NCI-H128 (cell line): ENCODE measurements at regions not wholly inside any gene's neighbourhood (a gene's known extent, or its start where the extent isn't known, plus 50 kb on each side); places are given as distances from the start of the nearest gene placed in this dataset.
"Not testable (repeated sequence)": the region's sequence is repeated elsewhere in the genome, so short reads cannot be mapped to it uniquely, and the experiment has no call there.

Experiments used
- DNase-seq: peaks from one replicate; lab custom pipeline; 2025; ENCODE audit not compliant: unreplicated experiment; lab: John Stamatoyannopoulos, UW

DNA sequence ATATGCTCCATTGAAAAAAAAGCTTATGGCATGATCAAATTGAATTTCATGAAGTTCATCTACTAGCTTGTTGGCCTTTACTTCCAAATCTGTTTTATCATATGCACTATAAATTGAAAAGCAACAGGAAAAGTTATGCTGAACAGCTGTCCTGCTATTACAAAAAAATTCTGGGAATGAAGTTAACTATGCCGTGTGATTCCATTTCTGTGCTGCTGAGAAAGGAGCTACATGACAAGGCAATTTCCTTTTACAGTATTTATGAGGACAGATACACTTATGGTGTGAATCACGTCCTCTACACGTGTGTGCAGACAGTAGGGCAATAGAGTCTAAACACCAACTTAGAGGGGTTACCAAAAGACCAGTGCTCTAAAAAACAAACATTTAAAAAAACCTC lies 426.5 kb upstream of the AKR1E2 start:
- DNase-seq: no peak

DNA sequence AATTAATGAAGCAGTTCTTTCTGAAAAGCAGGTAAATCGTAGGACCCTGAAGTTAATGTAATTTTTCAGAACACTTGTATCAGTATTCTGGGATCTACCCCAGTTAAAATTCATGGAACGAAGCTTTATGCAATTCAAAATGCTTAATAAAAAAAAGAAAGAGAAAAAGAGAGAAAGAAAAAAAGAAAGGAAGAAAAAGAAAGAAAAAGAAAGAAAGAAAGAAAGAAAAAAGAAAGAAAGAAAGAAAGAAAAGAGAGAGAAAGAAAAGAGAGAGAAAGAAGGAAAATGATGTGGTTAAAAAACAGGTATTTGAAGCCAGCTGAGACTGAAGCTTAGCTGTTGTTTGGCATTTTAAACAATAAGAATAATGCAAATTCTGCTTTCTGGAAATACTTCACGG lies 427.4 kb upstream of the AKR1E2 start:
- no peak for DNase-seq

DNA sequence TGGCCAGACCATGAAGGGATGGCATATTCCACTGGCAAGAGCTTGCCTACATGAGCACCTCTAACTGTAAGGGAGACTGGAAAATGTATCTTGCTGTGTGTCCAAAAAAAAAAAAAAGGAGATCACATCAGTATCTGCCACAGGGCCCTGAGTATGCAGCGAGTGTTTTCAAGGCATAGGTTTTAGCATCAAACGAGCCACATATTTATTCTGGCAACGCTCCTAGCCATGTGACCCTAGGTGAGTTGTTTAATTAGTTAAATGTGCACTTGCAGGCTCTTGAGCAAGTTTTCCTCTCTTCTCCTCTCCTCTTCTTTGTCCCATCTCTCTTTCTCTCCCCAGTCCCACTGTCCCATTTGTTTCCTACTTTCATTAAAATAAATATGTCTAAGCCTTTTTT lies 428.7 kb upstream of the AKR1E2 start:
- no peak for DNase-seq

DNA sequence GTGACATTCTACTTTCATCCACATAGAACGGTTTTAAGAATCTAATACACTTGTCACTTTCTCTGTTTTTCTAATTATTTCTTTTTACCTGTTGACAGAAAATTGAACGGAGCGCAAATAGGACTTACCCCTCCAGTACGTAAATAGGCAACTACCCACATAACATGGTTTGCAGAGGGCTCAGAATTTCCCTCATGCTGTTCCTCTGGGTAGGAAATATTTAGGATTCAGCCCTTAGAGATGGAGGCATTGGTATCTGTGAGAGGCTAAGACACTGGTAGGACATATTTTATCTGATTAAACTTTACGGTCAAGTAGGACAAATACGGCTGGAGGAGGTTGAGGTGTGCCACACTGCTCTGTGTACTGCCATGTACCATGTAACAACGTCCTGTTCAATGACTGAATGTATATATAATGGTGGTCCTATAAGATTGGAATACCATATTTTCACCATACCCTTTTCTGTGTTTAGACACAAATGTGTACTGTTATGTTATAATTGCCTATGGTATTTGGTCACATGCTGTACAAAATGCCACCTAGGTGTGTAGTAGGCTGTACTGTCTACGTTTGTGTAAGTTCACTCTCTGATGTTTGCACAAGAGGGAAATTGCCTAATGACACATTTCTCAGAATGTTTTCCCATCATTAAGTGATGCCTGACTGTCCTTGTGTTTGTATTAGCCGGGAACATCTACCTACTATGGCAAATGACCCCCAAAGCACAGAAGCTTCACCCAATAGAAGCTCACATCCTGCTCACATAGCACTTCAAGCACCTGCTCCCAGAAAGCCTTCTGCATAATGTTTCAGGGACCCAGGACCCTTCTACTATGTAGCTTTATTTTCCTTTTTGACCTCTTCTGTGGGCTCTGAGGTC lies 429.4 kb upstream of the AKR1E2 start:
- DNase-seq: no peak

DNA sequence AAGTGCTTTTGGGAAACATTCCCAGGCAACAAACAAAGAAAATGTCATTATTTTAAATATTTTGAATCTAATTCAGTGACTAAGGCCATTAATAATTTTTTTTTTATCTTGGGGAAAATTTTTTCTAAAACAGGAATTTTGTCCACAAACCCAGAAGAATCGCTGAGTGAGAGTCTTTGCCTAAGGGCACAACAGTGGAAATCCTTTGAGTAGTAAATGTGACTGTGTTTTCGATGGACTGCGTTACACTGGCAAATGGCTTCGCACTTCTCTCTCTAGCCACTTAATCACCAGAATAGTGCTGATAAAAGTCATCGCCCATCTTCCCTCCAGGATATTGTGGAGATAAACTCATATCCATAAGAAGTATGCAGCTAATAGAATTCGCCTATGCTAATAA lies 430.3 kb upstream of the AKR1E2 start:
- no peak for DNase-seq

DNA sequence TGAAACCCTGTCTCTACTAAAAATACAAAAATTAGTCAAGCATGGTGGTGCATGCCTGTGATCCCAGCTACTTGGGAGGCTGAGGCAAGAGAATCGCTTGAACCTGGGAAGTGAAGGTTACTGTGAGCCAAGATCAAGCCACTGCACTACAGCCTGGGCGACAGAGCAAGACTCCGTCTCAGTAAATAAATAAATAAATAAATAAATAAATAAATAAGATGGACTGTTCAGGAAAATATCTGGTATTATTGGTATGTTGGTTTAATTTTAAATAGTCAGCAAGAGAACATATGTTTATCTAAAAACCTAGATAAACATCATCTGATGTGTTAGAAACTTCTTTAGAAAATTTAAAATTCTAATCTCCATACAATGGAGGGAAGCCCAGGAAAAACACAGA lies 431.6 kb upstream of the AKR1E2 start:
- DNase-seq: not testable (repeated sequence)

DNA sequence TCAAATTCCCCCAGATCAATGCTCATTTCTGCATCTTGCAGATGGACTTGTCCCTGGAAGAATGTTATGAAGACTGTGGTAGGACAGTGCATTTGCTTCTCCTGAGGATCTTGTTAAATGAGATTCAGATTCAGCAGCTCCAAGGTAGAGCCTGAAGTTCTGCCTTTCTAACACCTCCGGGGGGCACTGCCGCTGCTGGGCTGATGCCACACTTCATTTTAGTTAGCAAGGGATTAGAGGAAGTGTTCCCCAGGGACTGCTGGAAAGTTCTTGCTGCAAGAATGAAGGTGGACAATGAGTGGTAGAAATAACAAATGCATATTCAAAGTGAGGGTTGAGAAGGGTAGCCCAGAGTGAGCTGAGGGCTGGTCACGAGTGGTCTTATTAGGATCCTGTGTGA lies 434.3 kb upstream of the AKR1E2 start:
- no peak for DNase-seq

DNA sequence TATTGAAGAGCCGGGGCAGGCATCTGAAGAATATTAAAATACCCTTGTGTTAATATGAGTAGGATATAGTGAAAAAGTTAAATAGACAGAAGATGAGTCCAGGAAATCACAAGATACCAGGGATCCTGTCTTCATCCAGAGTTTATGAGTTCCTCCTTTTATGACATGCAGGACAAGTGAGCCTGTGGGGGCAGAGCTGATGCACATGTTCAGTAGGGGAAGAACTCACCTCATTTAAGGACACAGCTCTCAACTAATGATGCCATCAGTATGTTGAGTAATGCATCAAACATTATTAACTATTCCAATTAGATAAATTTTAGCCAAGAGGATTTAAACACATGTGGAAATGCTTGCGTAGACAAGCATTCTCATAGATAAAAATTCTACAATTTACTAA lies 435.8 kb upstream of the AKR1E2 start:
- no peak for DNase-seq

DNA sequence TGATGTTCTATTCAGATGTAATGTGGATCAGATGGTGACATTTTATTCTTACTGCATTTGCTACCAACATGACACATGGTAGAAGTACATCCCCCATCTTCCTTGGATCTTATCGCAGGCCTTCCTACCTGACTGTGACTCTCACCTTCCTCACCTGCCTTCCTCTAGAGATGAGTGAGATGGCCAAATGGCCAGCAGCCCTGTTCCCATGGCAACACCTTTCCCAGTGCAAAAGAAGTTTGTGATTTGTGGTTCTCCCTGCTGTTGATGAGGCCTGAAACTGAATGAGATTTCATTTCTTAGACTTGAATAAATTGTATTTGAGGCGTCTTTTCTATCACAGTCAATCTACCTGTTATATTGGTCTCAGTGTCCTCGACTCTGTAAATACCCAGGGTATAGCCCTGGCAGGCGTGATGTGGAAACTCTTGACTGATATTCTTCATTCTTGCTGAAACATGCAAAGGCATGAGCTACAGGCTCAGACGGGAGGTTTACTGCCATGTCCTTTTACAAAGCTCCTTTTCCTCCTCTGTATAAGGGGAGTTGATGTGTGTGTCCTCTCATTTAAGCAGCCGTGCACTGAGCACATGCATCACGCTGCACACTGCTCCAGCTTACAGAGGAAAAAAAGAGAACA lies 440.7 kb upstream of the AKR1E2 start:
- no peak for DNase-seq

DNA sequence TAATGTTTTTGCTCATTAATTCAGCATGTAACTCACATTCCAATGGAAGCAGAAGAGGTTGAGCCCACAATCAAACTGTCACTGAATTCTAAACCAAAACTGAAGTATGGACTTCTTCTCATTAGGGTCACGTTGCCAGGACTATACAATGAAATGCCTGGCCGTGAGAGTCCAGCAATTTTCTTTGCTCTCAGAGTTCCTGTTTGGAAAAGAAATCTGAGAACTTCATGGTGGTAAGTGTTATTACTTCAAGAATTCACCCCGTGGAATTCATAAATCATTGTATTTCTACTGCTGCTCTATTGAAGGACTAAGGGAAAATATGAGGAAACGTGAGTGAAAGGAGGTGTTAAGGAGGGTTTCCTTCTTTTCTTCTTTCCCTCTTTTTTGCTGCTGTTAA lies 441.8 kb upstream of the AKR1E2 start:
- no peak for DNase-seq

DNA sequence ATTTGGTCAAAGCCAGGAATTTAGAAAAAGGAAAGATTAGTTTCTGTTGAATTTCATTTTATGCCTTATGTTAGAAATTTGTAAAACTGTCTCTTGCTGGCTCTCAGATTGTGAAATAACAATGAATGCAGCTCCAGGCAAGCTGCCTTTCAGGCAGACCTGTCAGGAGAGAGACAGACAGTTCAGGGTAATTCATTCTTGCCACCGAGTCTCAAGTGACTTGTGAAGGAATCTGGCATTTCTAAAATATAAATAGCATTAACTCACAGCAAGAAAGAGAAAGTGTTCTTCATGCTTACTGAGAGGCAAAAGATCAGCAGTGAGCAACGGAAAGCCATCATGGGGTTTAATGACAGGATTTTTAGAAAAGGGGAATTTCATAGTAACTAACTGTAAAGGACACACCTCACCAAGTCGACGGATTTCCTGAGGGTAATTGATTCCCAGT lies 442.3 kb upstream of the AKR1E2 start:
- no peak for DNase-seq

DNA sequence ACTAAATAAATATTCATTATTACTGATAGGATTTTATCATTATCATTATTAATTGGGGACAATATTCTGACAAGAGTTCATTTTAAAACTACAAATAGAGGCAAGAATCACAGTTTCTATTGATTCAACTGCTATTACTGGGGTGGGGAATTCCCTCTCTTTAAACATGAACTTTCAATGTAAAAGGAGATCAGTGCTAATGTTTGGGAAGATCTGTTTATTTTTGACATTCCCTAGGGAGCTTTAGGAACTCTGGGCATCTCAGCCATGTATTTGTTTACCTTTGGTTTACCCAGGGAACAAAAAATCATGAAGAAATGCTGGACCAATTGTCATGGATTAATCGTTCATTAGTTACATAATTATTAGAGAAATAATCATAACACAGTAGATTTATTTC lies 443.2 kb upstream of the AKR1E2 start:
- no peak for DNase-seq

DNA sequence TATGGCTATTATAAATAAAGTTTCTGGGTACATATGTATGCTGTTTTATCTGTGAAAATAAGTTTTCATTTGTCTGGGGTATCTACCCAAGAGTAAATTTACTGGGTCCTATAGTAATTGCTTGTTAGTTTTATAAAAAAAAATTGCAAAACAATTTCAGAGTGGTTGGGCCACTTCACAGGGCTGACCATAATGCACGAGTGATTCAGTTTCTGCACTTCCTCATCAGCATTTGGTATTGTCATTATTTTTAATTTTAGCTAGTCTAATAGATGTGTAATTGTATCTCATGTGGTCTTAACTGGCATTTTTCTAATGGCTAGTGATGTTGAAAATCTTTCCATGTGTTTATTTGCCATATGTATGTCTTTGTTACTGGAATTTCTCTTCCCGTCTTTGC lies 452.4 kb upstream of the AKR1E2 start:
- no peak for DNase-seq

DNA sequence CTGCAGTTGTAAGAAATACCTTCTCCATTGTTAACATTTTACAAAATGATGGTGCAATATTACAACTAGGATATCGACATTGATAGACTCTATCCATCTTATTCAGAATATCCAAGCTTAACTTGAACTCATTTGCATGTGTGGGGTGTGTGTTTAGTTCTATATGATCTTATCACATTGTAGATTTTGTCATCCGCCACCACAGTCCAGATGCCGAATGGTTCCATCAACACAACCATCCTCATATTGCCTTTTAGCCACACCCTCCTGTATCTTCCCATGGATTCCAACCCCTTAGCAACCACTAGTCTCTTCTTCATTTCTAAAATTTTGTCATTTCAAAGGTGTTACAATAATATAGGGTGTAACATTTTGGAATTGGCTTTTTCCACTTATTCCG lies 452.9 kb upstream of the AKR1E2 start:
- DNase-seq: no peak

DNA sequence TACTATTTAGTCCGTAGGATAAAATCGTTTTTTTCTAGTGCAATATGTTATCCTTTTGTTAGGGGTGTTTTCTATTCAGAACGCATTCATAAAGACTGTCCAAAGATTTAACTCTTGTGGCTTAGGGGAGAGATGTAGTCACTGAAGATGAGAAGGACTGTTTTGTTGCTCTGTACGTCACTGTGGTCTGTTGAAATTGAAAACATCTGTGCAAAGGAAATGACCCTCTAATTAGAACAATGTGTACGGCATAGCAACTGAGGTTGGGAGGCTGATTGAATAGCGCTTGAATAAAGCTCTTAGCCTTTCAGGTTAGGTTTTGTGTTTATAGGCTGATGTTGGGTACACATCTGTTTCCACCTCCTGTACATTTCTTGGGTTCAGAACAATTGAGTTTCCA lies 453.4 kb upstream of the AKR1E2 start:
- no peak for DNase-seq

DNA sequence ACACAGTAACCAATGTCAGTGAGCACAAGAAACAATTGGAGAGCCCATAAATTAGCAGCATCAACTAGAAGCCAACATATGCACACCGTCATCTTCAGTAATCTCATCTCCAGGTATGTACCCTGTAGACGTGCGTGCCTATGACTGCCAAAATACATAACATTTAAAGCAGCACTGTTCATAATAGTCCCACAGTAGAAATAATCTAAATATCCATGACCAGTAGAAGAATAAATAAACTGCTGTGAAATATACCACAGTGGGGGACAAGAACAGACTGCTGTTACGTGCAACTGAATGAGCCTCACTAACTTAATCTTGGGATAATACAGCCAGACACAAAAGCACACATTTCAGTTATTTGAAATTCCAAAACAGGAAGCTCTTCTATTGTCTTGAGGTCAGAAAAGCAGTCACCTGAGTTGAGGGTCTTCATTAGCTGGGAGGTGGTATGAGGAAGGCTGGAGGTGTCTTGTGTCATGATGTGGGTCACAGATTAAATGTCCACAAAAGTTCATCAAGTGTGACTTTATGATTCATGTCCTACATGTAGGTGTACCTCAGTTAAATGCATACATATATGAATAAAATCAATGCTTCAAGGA lies 454.2 kb upstream of the AKR1E2 start:
- DNase-seq: no peak

DNA sequence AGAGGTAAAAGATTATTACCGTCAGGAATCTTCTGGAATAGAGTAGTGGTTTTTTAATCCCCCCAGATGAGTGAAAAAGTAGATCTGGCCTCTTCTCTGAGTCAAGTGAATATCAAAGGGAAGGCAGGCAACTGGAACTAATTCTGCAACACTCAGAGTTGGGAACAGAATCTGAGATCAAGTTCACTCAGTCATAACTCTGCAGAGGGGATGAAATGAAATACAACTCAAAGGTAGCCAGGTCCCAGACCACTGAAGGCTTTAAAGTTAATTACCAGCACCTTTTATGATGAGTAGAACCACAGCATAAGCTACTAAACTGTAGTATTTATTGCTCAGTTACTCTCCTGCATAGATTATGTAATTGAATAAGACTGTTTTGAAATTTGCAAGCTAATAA lies 455.6 kb upstream of the AKR1E2 start:
- DNase-seq: no peak

DNA sequence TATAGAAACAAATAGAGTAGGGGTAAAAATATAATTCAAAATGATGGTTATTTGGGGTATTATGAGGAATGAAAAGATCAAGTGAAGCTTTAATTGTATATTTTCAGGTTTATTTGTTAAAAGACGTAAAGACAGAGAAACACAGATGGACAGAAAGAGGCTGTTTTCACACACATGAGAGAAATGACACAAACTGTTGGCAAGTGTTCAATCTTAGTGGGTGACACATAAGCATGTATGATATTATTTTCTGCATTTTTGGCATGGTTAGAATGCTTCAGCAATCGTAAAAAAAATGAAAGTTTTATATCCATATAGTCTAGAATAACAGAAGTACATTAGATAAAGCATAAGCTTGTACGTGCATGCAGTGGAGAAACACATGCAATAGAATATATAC lies 464.4 kb upstream of the AKR1E2 start:
- no peak for DNase-seq

DNA sequence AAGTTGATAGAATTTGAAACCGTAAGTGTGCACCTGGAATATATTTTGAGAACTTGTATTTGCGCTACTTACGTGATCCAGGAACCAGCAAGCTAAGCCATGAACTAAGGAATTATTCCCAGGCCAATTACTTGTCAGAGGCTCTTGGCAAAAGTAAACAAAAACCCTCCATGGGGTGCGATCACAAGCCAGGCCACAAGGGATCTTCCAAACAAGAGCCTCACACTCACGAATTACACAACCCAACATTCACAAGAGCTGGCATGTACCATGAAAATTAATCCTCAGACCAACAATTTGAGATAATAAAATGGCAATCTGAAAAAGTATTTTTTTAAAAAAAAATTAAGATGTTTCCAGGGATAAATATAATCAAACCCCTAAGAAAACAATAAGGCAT lies 467.0 kb upstream of the AKR1E2 start:
- DNase-seq: no peak

DNA sequence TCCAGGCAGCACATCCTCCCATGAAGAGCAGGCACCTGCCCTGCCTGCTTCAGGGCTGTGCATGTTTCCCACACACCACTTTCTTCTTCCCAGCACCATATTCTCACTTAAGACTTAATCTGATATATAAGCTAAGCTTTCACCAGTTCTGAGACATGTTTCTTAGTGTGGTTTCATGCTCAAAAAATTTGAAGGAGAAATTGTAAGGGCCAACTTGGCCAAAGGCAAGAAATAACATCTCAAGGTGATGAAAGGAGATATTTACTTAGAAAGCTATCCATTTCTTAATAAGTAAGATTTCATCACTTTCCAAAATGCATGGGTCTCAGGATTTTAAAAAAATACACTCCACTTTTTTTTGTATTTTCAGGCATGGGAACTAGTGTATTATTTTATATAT lies 468.1 kb upstream of the AKR1E2 start:
- DNase-seq: no peak

DNA sequence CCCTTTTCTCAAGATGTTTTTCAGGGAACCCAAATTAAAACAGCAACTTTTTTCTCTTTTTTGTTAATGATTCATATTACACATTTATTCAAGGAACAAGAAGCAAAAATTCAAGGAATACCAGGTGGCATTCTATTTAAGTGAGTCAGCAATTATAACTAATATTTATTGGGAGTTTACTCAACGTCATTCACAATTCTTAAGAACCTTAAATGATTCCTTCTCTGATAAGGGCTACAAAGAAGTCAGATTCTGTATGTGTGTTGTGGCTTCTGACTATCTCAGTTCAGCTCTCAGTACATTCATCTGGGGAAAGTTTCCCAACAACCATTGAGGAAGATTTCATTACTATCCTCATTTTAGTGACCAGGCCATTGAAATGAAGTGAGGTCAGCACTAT lies 470.7 kb upstream of the AKR1E2 start:
- DNase-seq: no peak

DNA sequence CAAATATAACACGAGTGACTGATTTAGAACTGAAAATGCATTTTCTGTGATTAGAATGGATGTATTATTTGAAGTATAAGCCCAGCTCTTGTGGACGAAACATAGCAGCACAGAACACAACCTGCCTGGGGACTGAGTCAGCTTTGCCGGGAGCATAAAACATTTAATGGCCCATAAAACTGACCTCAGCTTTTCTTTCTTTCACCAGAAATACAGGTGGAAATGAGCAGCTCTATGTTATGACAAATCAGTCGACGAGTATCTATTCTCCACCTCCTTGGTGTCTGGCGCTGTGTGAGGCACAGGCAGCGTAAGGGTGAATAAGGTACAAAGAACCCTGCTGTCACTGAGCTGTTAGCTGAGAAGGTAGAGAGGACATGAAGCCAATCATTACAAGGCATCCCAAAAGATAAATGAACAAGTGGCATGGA lies 471.6 kb upstream of the AKR1E2 start:
- no peak for DNase-seq
